GM18909 (cell line): ENCODE measurements at regions not wholly inside any gene's neighbourhood (a gene's known extent, or its start where the extent isn't known, plus 50 kb on each side); places are given as distances from the start of the nearest gene placed in this dataset.
"Not testable (repeated sequence)": the region's sequence is repeated elsewhere in the genome, so short reads cannot be mapped to it uniquely, and the experiment has no call there.

Experiments
- ATAC-seq: cut with Tn5 transposase; IDR thresholded peaks from one replicate; pipeline ENCODE4 v1.9.1; 2021; ENCODE audit warnings: mild to moderate bottlenecking; ENCODE audit not compliant: unreplicated experiment, poor library complexity

GRCh38 chr5:158235159-158235547 is 376.2 kb upstream of the CLINT1 start:
- ATAC-seq, result no peak

- no peak for ATAC-seq
Observed at GRCh38 chr5:158234323-158235158, 375.6 kb upstream of the CLINT1 start.

- no peak for ATAC-seq
Observed at GRCh38 chr5:158233735-158234322, 374.9 kb upstream of the CLINT1 start.

- not testable (repeated sequence) for ATAC-seq
Observed at GRCh38 chr5:158227314-158227713, 368.4 kb upstream of the CLINT1 start.

DNA sequence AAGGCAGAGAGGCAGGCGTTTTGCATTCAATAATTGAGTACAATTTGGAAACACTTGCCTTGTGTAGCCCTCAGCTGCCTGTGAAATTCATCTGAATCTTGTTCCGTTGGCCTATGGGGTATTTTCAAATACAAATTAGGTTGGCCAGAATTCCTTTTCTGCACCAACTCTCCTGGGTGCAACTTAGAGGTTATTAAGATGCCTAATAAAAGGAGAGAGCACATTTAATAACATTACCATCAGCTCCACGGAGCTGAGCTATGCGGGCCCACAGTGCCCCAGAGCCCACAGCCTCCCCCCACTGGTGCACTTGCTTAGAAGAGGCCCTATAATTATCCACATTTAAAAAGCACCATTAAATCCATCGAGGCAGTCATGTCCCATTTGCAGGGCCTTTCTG is 367.6 kb upstream of the CLINT1 start:
- ATAC-seq, result no peak

GRCh38 chr5:158224253-158224652 is 365.3 kb upstream of the CLINT1 start:
- no peak for ATAC-seq

GRCh38 chr5:158223054-158223600 is 364.2 kb upstream of the CLINT1 start:
- no peak for ATAC-seq

GRCh38 chr5:158212917-158213316 is 354.0 kb upstream of the CLINT1 start:
- ATAC-seq, result no peak

GRCh38 chr5:158212237-158212636 is 353.3 kb upstream of the CLINT1 start:
- no peak for ATAC-seq

DNA sequence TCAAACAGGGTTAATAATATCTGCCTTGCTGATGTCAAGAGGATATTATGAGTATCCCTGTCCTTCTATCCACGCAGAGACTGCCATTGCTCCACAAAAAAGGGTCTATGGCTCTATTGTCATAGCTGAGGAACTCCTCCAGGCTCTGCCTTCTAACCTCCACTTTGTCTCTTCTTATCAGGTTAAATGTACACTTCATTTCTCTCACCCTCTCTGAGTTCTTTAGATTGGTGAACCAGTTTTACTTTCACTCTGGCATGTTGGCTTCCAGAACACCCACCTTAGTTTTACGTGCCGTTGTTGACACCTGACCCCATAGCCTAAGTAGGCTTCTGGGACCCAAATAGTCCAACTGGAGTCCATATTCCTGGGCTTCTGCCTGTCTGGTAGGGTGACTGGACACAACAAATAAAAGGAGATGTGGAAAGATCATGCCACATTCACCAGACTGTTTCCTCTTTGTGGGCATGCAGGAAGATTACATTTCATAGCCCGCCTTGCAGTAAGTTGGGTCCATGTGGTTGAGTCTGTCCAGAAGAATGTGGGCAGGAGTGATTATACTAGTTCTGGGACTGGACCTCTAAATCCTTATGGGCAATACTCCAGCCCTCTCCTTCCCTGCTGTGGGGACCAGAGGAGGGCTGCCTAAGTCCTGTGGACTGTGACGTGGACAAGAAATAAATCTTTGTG is 350.4 kb upstream of the CLINT1 start:
- no peak for ATAC-seq

DNA sequence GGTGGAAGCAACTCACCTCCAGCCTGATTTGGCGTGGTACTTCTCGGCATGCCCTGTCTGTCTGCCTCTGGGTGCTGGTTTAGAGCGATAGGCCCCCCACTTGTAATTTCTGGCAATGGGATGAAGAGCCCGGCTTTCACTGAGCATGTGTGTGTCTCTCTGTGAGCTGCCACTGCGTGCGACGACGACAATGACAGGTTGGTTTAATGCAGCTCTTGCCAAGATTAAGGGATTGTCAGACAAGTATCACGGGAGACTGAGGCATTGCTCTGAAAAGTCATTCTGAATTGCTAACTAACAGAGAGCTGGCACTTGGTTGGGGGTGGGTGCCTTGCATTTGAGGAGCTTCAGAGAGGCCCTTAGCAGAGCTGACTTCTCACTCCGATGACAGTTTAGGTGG is 348.8 kb upstream of the CLINT1 start:
- ATAC-seq, result no peak

GRCh38 chr5:158205992-158206391 is 347.0 kb upstream of the CLINT1 start:
- no peak for ATAC-seq

- ATAC-seq, result no peak
Observed at GRCh38 chr5:158203261-158203660, 344.3 kb upstream of the CLINT1 start.

DNA sequence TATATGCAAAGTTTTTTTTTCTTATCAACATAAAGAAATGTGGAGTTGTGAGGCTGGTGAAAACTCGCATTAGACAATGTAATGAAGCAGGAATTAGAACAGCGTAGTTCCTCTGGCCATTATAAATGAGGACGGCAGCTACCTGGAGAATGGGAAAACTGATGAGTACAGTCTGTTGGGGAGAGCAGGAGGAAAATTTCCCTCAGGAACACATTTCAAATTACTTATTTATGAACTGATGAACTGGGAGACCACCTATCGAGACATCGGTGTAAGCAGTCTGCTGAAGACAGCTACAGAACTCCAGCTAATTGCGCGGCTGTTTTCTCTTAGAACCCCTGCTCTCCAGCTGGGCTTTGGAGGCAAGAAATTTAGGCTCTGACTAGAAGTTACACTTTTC is 343.9 kb upstream of the CLINT1 start:
- ATAC-seq, result no peak

- ATAC-seq, result no peak
Observed at GRCh38 chr5:158200619-158201018, 341.7 kb upstream of the CLINT1 start.

- ATAC-seq, result peak; percentile 92
Observed at GRCh38 chr5:158198636-158199035, 339.7 kb upstream of the CLINT1 start.

- no peak for ATAC-seq
Observed at GRCh38 chr5:158195416-158196210, 336.7 kb upstream of the CLINT1 start.

DNA sequence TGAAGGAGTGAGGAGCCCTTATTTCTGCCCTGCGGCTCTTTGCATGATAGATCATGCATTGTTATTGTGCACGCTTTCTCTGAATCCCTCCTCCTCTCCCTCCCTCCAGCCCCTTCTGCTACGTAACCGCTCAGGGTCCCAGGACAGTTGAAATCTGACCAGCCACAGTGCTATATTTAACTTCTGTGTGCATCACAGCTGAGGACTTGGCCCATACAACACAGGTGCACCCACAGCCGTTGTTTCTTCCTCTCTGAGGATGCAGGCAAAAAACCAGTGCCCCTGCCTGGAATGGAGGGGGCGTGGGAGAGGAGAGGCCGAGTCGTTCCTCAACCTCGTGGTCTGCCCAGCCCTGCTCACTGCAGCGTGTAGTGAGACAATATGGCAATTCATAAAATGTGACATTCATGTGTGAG is 335.6 kb upstream of the CLINT1 start:
- ATAC-seq, result peak; percentile 48

DNA sequence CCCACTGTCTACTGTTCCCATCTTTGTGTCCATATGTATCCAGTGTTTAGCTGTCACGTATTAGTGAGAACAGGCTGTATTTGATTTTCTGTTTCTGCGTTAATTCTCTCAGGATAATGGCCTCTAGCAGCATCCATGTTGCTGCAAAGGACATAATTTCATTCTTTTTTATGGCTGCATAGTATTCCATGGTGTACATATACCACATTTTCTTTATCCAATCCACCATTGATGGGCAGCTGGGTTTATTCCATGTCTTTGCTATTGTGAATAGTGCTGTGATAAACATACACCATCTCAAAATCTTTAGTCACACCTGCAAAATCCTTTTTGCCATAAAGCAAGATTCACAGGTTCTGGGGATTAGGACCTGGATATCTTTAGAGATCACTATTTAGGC is 334.4 kb upstream of the CLINT1 start:
- not testable (repeated sequence) for ATAC-seq

DNA sequence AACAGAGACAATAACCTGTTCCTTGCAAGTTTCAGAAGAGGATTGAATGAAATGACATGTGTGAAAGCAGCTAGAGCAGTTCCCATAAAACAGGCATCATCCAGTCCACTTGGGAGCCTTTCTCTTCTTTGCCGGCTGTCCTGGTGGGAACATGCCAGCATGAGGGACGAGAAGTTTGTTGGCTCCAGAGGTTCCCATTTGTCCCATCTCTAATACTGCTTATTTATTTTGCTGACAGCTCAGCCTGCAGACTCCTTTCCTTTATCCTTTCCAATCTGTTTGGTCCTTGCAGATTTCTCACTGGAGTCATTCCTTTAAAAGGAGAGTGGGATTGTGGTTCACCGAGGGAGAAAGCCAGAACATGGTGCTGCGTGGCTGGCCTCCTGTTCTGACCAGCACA is 321.5 kb upstream of the CLINT1 start:
- no peak for ATAC-seq
